Nephron progenitor cell (in vitro differentiated cells): ENCODE measurements at regions not wholly inside any gene's neighbourhood (a gene's known extent, or its start where the extent isn't known, plus 50 kb on each side); places are given as distances from the start of the nearest gene placed in this dataset.
A peak's percentile ranks its signal among the peaks of the same experiment; 100 is the strongest.

ENCODE experiments used
- DNase-seq: peaks from one replicate; pipeline ENCODE4 v3.0.0; 2021
- H3K27ac Mint-ChIP-seq: 2 replicates; pipeline ENCODE4 v1.8.0; 2021; ENCODE audit warnings: mild to moderate bottlenecking, moderate library complexity, mixed read lengths
- H3K27me3 Mint-ChIP-seq: 2 replicates; pipeline ENCODE4 v1.8.0; 2021; ENCODE audit warnings: mild to moderate bottlenecking, low read depth, mixed read lengths; ENCODE audit not compliant: poor library complexity
- H3K36me3 Mint-ChIP-seq: 2 replicates; pipeline ENCODE4 v1.8.0; 2021; ENCODE audit warnings: low read depth, mixed read lengths
- H3K4me1 Mint-ChIP-seq: 2 replicates; pipeline ENCODE4 v1.8.0; 2021; ENCODE audit warnings: mixed read lengths
- H3K4me3 Mint-ChIP-seq: 2 replicates; pipeline ENCODE4 v1.8.0; 2021; ENCODE audit warnings: mild to moderate bottlenecking, moderate library complexity, mixed read lengths
- H3K9me3 Mint-ChIP-seq: 2 replicates; pipeline ENCODE4 v1.8.0; 2021; ENCODE audit warnings: mild to moderate bottlenecking, moderate library complexity, mixed read lengths
- CTCF ChIP-seq: fragments of 200-600 bp; sonication (generic); IDR thresholded peaks from 2 replicates; pipeline ENCODE4 v1.5.0; 2021; ENCODE audit warnings: antibody characterized with exemption

DNA sequence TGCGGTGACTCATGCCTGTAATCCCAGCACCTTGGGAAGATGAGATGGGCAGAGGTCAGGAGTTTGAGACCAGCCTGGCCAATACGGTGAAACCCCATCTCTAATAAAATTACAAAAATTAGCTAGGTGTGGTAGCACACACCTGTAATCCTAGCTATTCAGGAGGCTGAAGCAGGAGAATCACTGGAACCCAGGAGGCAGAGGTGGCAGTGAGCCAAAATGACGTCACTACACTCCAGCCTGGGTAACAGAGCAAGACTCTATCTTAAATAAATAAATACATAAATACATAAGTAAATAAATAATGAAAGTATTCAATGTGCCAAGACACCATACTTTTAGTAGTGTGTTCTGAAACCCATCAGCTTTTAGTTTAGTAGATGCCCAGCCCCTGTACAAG is 308.1 kb upstream of the FLRT2 start:
- DNase-seq: no peak
- Mint-ChIP-seq H3K9me3 (peaks cover 13% of the 10 kb centered on the region), H3K27ac (no peak overlapping the region), H3K4me1 (peaks cover 11% of the 10 kb centered on the region), H3K4me3 (no peak overlapping the region), H3K36me3 (peaks cover 5% of the 10 kb centered on the region), H3K27me3 (no peaks in the 10 kb centered on the region)
- TF ChIP-seq CTCF: no peak

GRCh38 chr14:85222341-85222740 is 307.6 kb upstream of the FLRT2 start:
- DNase-seq: no peak
- no peak for TF ChIP-seq CTCF
- no peak overlapping the region for H3K27ac Mint-ChIP-seq
- peaks cover 13% of the 10 kb centered on the region for H3K9me3 Mint-ChIP-seq
- peaks cover 5% of the 10 kb centered on the region for H3K36me3 Mint-ChIP-seq
- peaks cover 15% of the 10 kb centered on the region for H3K4me1 Mint-ChIP-seq
- H3K27me3 Mint-ChIP-seq: no peaks in the 10 kb centered on the region
- H3K4me3 Mint-ChIP-seq: no peak overlapping the region

- Mint-ChIP-seq H3K36me3 (peaks cover 5% of the 10 kb centered on the region), H3K27ac (no peak overlapping the region), H3K4me1 (peaks cover 16% of the 10 kb centered on the region), H3K9me3 (peaks cover 12% of the 10 kb centered on the region), H3K4me3 (no peak overlapping the region), H3K27me3 (no peaks in the 10 kb centered on the region)
- no peak for DNase-seq
- TF ChIP-seq CTCF: no peak
These were observed 306.3 kb upstream of the FLRT2 start for GRCh38 chr14:85223667-85224066.

GRCh38 chr14:85224241-85224640 is 305.7 kb upstream of the FLRT2 start:
- peaks cover 21% of the 10 kb centered on the region for H3K4me1 Mint-ChIP-seq
- peaks cover 5% of the 10 kb centered on the region for H3K36me3 Mint-ChIP-seq
- peaks cover 10% of the 10 kb centered on the region for H3K9me3 Mint-ChIP-seq
- no peak for DNase-seq
- H3K27me3 Mint-ChIP-seq: no peaks in the 10 kb centered on the region
- H3K4me3 Mint-ChIP-seq: no peak overlapping the region
- no peak overlapping the region for H3K27ac Mint-ChIP-seq
- TF ChIP-seq CTCF: no peak

DNA sequence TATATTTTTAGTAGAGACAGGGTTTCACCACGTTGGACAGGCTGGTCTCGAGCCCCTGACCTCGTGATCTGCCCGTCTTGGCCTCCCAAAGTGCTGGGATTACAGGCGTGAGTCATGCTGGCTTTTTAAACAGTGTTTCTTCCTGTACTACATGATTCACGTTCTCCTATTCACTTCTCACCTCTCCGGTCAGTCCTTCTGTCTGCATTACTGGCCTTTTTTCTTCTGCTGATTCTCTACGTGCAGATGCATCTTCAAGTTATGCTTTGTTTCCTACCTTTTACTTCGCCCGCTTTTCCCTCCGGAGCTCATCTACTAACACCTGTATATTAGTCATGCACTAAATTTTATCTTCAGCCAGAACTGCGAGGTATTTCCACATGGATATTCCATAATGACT is 296.2 kb upstream of the FLRT2 start:
- Mint-ChIP-seq H3K27me3 (no peaks in the 10 kb centered on the region), H3K9me3 (peaks cover 24% of the 10 kb centered on the region), H3K27ac (no peak overlapping the region), H3K36me3 (peaks cover 5% of the 10 kb centered on the region), H3K4me3 (no peak overlapping the region), H3K4me1 (peaks cover 32% of the 10 kb centered on the region)
- no peak for TF ChIP-seq CTCF
- no peak for DNase-seq

GRCh38 chr14:85234156-85235025 is 295.6 kb upstream of the FLRT2 start:
- H3K27ac Mint-ChIP-seq: peak overlapping the region; percentile 5
- peak overlapping the region; percentile 1 for H3K4me3 Mint-ChIP-seq
- no peak for TF ChIP-seq CTCF
- H3K9me3 Mint-ChIP-seq: peaks cover 24% of the 10 kb centered on the region
- H3K27me3 Mint-ChIP-seq: no peaks in the 10 kb centered on the region
- H3K36me3 Mint-ChIP-seq: peaks cover 5% of the 10 kb centered on the region
- no peak for DNase-seq
- H3K4me1 Mint-ChIP-seq: peaks cover 31% of the 10 kb centered on the region
